Choroid plexus epithelial cell (primary cell): ENCODE measurements at regions not wholly inside any gene's neighbourhood (a gene's known extent, or its start where the extent isn't known, plus 50 kb on each side); places are given as distances from the start of the nearest gene placed in this dataset.

ENCODE experiments used
- DNase-seq: peaks from one replicate; pipeline ENCODE4 v3.0.0-alpha.2; 2010; ENCODE audit warnings: low read depth
- H3K4me3 ChIP-seq: 2 replicates; pipeline ENCODE4 v1.5.1; 2011; ENCODE audit warnings: low read depth, mild to moderate bottlenecking, control low read depth, low read length, moderate library complexity
- CTCF ChIP-seq: conservative IDR thresholded peaks from 2 replicates; pipeline ENCODE4 v1.5.1; 2011; ENCODE audit warnings: low read depth, mild to moderate bottlenecking, control low read depth, inconsistent platforms, low read length, moderate library complexity

- DNase-seq, result no peak
- H3K4me3 ChIP-seq, result no peak overlapping the region
- TF ChIP-seq CTCF, result no peak
Observed at GRCh38 chr15:88382482-88382983, 84.7 kb downstream of the MRPL46 start.

GRCh38 chr15:88378188-88378637, 89.0 kb downstream of the MRPL46 start:
- no peak for TF ChIP-seq CTCF
- DNase-seq, result no peak
- H3K4me3 ChIP-seq, result no peak overlapping the region

- TF ChIP-seq CTCF, result no peak
- H3K4me3 ChIP-seq, result no peak overlapping the region
- no peak for DNase-seq
Observed at GRCh38 chr15:88377509-88377908, 89.7 kb downstream of the MRPL46 start.

GRCh38 chr15:88376574-88377174, 90.5 kb downstream of the MRPL46 start:
- DNase-seq, result no peak
- TF ChIP-seq CTCF, result no peak
- H3K4me3 ChIP-seq, result no peak overlapping the region

- no peak for TF ChIP-seq CTCF
- DNase-seq, result peak; percentile 7
- no peak overlapping the region for H3K4me3 ChIP-seq
Observed at GRCh38 chr15:88375234-88375927, 91.8 kb downstream of the MRPL46 start.

GRCh38 chr15:88365124-88365523, 102.1 kb downstream of the MRPL46 start:
- no peak overlapping the region for H3K4me3 ChIP-seq
- DNase-seq, result no peak
- TF ChIP-seq CTCF, result no peak
